Stimulated activated CD4-positive, alpha-beta T cell treated with anti-CD3 and anti-CD28 coated beads, TNF-alpha, amount 100 ng/mL, for 48 hours (primary cell): ENCODE measurements at regions not wholly inside any gene's neighbourhood (a gene's known extent, or its start where the extent isn't known, plus 50 kb on each side); places are given as distances from the start of the nearest gene placed in this dataset.
"Not testable (repeated sequence)": the region's sequence is repeated elsewhere in the genome, so short reads cannot be mapped to it uniquely, and the experiment has no call there.

Experiments
- DNase-seq, 3 donors: peaks; one replicate each; pipeline ENCODE4 v3.0.0-alpha.2; 2020; ENCODE audit warnings: low read depth in 3 of 3

DNA sequence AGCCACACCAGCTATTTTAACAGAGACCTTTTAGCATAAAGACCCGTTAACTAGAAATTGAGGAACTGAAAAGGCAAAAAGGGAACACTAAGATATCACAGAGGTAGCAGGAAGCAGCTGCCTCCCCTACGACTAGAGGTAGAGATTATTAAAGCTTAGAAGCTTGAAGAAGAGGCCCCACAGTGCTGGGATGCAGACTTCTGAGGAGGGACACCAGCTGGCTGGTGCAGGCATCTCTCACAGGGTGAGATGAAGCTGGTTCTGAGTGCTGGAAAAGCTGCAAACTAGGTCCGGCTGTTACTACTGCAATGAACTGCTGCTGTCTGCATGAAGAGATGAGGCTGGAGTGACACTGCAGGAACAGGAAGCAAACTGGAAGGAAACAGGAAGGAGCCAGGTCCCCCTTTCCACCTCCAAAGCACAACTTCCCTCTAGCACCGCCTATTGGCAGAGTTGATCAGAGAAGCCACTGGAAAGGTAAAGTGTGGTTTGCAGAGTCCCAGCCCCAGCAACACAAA is 61.2 kb upstream of the MRPS9 start:
- peak in 2 of 3 donors; percentile 5 to 8 for DNase-seq

DNA sequence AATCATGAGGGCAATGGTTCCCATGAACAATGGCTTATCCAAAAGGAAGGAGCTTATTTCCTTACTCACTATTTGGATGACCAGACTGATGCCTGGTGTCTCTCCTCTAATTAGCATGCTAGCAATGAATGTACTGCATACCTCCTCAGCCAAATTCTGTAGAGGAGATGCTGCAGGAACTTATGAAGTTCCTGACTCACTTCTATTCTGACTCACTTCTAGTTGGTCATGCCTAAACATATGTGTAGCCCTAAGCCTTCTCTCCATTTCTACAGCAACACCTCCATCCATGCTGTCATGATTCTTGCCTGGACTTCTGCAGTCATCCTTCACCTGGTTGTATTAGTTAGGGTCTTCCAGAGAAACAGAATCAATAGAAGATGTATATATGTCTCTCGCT is 59.9 kb upstream of the MRPS9 start:
- no peak for DNase-seq

DNA sequence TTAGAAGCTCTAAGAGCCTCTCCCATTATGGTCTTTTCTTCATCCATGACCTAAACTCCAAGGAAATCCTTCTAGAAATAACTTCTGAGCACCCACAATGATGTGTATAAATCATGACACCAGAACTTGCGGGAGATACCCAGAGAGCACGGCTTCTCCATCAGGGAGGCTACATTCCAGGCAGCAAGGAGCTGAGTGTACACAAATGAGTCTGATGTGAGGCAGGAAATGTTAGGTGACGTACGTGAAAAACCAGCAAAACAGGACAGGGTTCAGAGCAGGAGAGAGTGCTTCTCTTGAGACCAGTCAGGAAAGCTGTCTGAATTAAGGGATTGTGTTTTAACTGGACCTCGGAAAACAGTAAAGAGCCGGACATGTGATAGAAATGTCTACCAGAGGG is 58.1 kb upstream of the MRPS9 start:
- DNase-seq: not testable (repeated sequence)

DNA sequence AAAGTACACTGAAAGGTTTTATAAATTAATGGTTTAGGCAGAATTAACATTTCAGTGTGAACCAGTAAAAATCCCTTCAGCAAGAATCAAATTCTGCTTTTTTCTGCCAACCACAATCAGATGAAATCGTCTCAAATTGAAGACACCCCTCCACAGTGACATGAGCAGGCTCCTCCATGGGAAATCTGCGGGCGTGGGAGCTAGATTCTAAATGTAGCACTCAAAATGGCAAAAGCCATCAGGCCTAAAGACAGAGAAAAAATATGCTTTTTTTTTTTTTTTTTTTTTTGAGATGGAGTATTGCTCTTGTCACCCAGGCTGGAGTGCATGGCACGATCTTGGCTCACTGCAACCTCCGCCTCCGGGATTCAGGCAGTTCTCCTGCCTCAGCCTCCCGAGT is 55.8 kb upstream of the MRPS9 start:
- DNase-seq: no peak
